Keratinocyte (primary cell): ENCODE measurements at regions not wholly inside any gene's neighbourhood (a gene's known extent, or its start where the extent isn't known, plus 50 kb on each side); places are given as distances from the start of the nearest gene placed in this dataset.

Source experiments
- DNase-seq: peaks from one replicate; pipeline ENCODE4 v3.0.0-alpha.2; 2011; ENCODE audit warnings: low read depth, missing footprints, low spot score
- FAIRE-seq: peaks from 2 replicates; lab custom pipeline; 2011; peaks lifted over from hg19 to GRCh38; lab: Jason Lieb, UNC
- H2AFZ ChIP-seq: 2 replicates; pipeline ENCODE4 v1.6.0; 2012; ENCODE audit warnings: low read length, control low read depth, inconsistent platforms; ENCODE audit not compliant: control insufficient read depth
- H3K27ac ChIP-seq: 2 replicates; pipeline ENCODE4 v1.5.1; 2011; ENCODE audit warnings: low read length; ENCODE audit not compliant: control insufficient read depth, insufficient read depth
- H3K27me3 ChIP-seq: 3 replicates; pipeline ENCODE4 v1.6.0; 2011; ENCODE audit warnings: low read length; ENCODE audit not compliant: control insufficient read depth, insufficient read depth; ENCODE audit errors: extremely low read depth
- H3K36me3 ChIP-seq, 2 experiments: 2 replicates in 1 of 2; 3 replicates in 1 of 2; pipeline ENCODE4 v1.5.1; 2011; ENCODE audit warnings: low read length in 2 of 2, mild to moderate bottlenecking in 1 of 2; ENCODE audit not compliant: control insufficient read depth in 2 of 2, insufficient read depth in 2 of 2; ENCODE audit errors: extremely low read depth in 1 of 2
- H3K4me1 ChIP-seq: 3 replicates; pipeline ENCODE4 v1.5.1; 2011; ENCODE audit warnings: low read length; ENCODE audit not compliant: control insufficient read depth, insufficient read depth; ENCODE audit errors: extremely low read depth
- H3K4me2 ChIP-seq: 3 replicates; pipeline ENCODE4 v1.6.0; 2011; ENCODE audit warnings: low read depth, low read length; ENCODE audit not compliant: control insufficient read depth, insufficient read depth; ENCODE audit errors: extremely low read depth
- H3K4me3 ChIP-seq, 3 experiments: fragments of 200-600 bp in 1 of 3; sonication (generic) in 1 of 3; 2 replicates in 2 of 3; 3 replicates in 1 of 3; pipeline ENCODE4 v1.5.1; 2011 to 2016; ENCODE audit warnings: low read length in 3 of 3, mild to moderate bottlenecking in 3 of 3, control low read depth in 2 of 3, inconsistent platforms in 1 of 3, low read depth in 1 of 3, mixed read lengths in 1 of 3, mixed run types in 1 of 3, moderate library complexity in 1 of 3; ENCODE audit not compliant: control insufficient read depth in 2 of 3, insufficient read depth in 2 of 3; ENCODE audit errors: extremely low read depth in 1 of 3
- H3K79me2 ChIP-seq: 2 replicates; pipeline ENCODE4 v1.6.0; 2012; ENCODE audit warnings: low read length; ENCODE audit not compliant: control insufficient read depth, insufficient read depth
- H3K9ac ChIP-seq: 3 replicates; pipeline ENCODE4 v1.6.0; 2011; ENCODE audit warnings: low read length; ENCODE audit not compliant: control insufficient read depth, insufficient read depth; ENCODE audit errors: extremely low read depth
- H3K9me1 ChIP-seq: 3 replicates; pipeline ENCODE4 v1.6.0; 2011; ENCODE audit warnings: low read length; ENCODE audit not compliant: control insufficient read depth, insufficient read depth; ENCODE audit errors: extremely low read depth
- H3K9me3 ChIP-seq: 2 replicates; pipeline ENCODE4 v1.5.1; 2012; ENCODE audit warnings: low read depth, low read length; ENCODE audit not compliant: control insufficient read depth
- H4K20me1 ChIP-seq: 3 replicates; pipeline ENCODE4 v1.6.0; 2011; ENCODE audit warnings: low read length; ENCODE audit not compliant: control insufficient read depth, insufficient read depth; ENCODE audit errors: extremely low read depth
- CTCF ChIP-seq, 3 experiments: IDR thresholded peaks in 1 of 3; conservative IDR thresholded peaks in 1 of 3; optimal IDR thresholded peaks in 1 of 3; 2 replicates in 2 of 3; 3 replicates in 1 of 3; pipeline versions ENCODE3 to v1.5.1; 2011; ENCODE audit warnings: low read length in 3 of 3, mild to moderate bottlenecking in 3 of 3, moderate library complexity in 2 of 3, control low read depth in 1 of 3, inconsistent platforms in 1 of 3; ENCODE audit not compliant: insufficient read depth in 2 of 3; ENCODE audit errors: extremely low read depth in 1 of 3
- EZH2 ChIP-seq: IDR thresholded peaks from one replicate; pipeline ENCODE4 v1.6.1; 2012; ENCODE audit warnings: inconsistent platforms, mild to moderate bottlenecking, low read length, moderate library complexity
- dilution Hi-C: fragments of 300-500 bp; cut with MboI; formaldehyde crosslinking; loops from one replicate; pipeline ENCODE4 v1.7.0; 2020; ENCODE audit warnings: low sequenced_read_pairs; ENCODE audit not compliant: extremely low pct_ligation_motif_present

- Histone ChIP-seq H3K36me3 (no peaks in the 10 kb centered on the region), H3K27me3 (no peaks in the 10 kb centered on the region), H3K27ac (no peak overlapping the region), H3K9me1 (no peaks in the 10 kb centered on the region), H3K79me2 (no peaks in the 10 kb centered on the region), H3K9ac (no peak overlapping the region), H3K4me3 (no peak overlapping the region), H3K9me3 (no peaks in the 10 kb centered on the region), H4K20me1 (no peaks in the 10 kb centered on the region), H2AFZ (no peak overlapping the region), H3K4me1 (no peaks in the 10 kb centered on the region), H3K4me2 (no peak overlapping the region)
- DNase-seq (no peak), FAIRE-seq (no peak)
- dilution Hi-C loops, result no loop called here
- no peak for TF ChIP-seq EZH2
- TF ChIP-seq CTCF (optimal IDR thresholded peaks at IDR 0.05 in 1 of 3, IDR thresholded peaks at IDR 0.05 in 1 of 3, conservative IDR thresholded peaks at IDR 0.05 in 1 of 3; ENCODE audit: extremely low read depth in 1 of 3, insufficient read depth in 2 of 3, low read length in 3 of 3), result no peak
Observed at GRCh38 chr12:71299541-71300376, 139.8 kb upstream of the LGR5 start.

DNA sequence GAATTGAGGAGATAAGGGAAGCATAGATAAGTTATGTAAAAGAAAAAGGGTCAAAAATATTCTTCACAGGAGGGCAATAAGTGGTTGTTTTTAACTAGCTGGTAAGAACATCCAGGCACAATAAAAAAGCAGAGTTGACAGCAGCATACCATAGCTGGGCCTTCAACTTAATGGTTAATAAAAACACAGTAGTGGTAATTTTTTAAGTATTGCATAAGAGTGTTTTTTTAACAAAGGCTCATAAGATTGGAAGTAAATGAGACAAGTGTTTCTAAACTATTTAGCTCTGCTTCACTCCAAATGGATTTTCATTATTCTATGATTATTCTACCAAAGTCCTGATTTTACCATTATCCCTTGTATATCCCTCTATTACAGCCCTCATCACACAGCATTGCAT lies 140.1 kb upstream of the TSPAN8 start:
- Histone ChIP-seq H3K9me1 (no peaks in the 10 kb centered on the region), H3K79me2 (no peaks in the 10 kb centered on the region), H3K9me3 (no peaks in the 10 kb centered on the region), H3K27me3 (no peaks in the 10 kb centered on the region), H4K20me1 (no peaks in the 10 kb centered on the region), H3K4me1 (no peaks in the 10 kb centered on the region), H3K36me3 (no peaks in the 10 kb centered on the region), H3K4me2 (no peak overlapping the region), H2AFZ (no peak overlapping the region), H3K27ac (no peak overlapping the region), H3K9ac (no peak overlapping the region), H3K4me3 (no peak overlapping the region)
- FAIRE-seq, result no peak
- dilution Hi-C loops, result no loop called here
- TF ChIP-seq CTCF (optimal IDR thresholded peaks at IDR 0.05 in 1 of 3, IDR thresholded peaks at IDR 0.05 in 1 of 3, conservative IDR thresholded peaks at IDR 0.05 in 1 of 3; ENCODE audit: extremely low read depth in 1 of 3, insufficient read depth in 2 of 3, low read length in 3 of 3), result no peak
- TF ChIP-seq EZH2, result no peak
- no peak for DNase-seq
